Sciatic nerve (tissue), 2 donors: ENCODE measurements at regions not wholly inside any gene's neighbourhood (a gene's known extent, or its start where the extent isn't known, plus 50 kb on each side); places are given as distances from the start of the nearest gene placed in this dataset.
A peak's percentile ranks its signal among the peaks of the same experiment; 100 is the strongest.

Experiments used
- ATAC-seq: fragments of 200-7000 bp; cut with Tn5 transposase; one replicate; pipeline ENCODE4 v1.9.1; 2020; ENCODE audit warnings: mild to moderate bottlenecking, moderate library complexity
- DNase-seq: peaks from one replicate; pipeline ENCODE4 v3.0.0-alpha.2; 2020; ENCODE audit warnings: low spot score
- intact Hi-C: fragments of 100-400 bp; cut with DNase I; formaldehyde crosslinking; loops from one replicate; pipeline ENCODE4 v1.14.2; 2022
- donor health status: DM: no; HTN: no; CAD: no.
- donor health status: DM: no; HTN: no; CAD: no.

- DNase-seq (no peak), ATAC-seq (no peak)
- intact Hi-C loops: no loop called here
Observed at GRCh38 chr6:126779331-126779730, 339.1 kb upstream of the RSPO3 start.

- ATAC-seq: no peak
- intact Hi-C loops: no loop called here
Observed at GRCh38 chr6:126781582-126781981, 336.9 kb upstream of the RSPO3 start.

GRCh38 chr6:126784161-126784790 lies 334.2 kb upstream of the RSPO3 start:
- no peak for ATAC-seq
- intact Hi-C loops: no loop called here
- DNase-seq: no peak

More at GRCh38 chr6:126781582-126781981, 336.9 kb upstream of the RSPO3 start:
- no peak for DNase-seq

- ATAC-seq (no peak), DNase-seq (no peak)
- intact Hi-C loops: no loop called here
Observed at GRCh38 chr6:126786262-126786661, 332.2 kb upstream of the RSPO3 start.

- no peak for ATAC-seq
- intact Hi-C loops: no loop called here
- DNase-seq: no peak
Observed at GRCh38 chr6:126787635-126788034, 330.8 kb upstream of the RSPO3 start.

- ATAC-seq (peak; percentile 66), DNase-seq (no peak)
- intact Hi-C loops: no loop called here
Observed at GRCh38 chr6:126788861-126789365, 329.6 kb upstream of the RSPO3 start.

GRCh38 chr6:126792340-126793085 lies 326.0 kb upstream of the RSPO3 start:
- intact Hi-C loops: no loop called here
- DNase-seq (no peak), ATAC-seq (peak; percentile 81)

- DNase-seq: no peak
- ATAC-seq: no peak
- intact Hi-C loops: no loop called here
Observed at GRCh38 chr6:126795161-126795560, 323.3 kb upstream of the RSPO3 start.

- no peak for ATAC-seq
- no peak for DNase-seq
- intact Hi-C loops: no loop called here
Observed at GRCh38 chr6:126797981-126798380, 320.5 kb upstream of the RSPO3 start.

GRCh38 chr6:126803769-126804168 lies 314.7 kb upstream of the RSPO3 start:
- DNase-seq (no peak), ATAC-seq (no peak)
- intact Hi-C loops: no loop called here

- ATAC-seq (peak; percentile 74), DNase-seq (no peak)
- intact Hi-C loops: no loop called here
Observed at GRCh38 chr6:126804332-126805064, 314.0 kb upstream of the RSPO3 start.

GRCh38 chr6:126805861-126806260 lies 312.6 kb upstream of the RSPO3 start:
- intact Hi-C loops: no loop called here
- ATAC-seq: no peak

GRCh38 chr6:126807876-126808275 lies 310.6 kb upstream of the RSPO3 start:
- DNase-seq (no peak), ATAC-seq (no peak)
- intact Hi-C loops: no loop called here

More at GRCh38 chr6:126805861-126806260, 312.6 kb upstream of the RSPO3 start:
- no peak for DNase-seq

GRCh38 chr6:126811321-126811720 lies 307.1 kb upstream of the RSPO3 start:
- no peak for DNase-seq

GRCh38 chr6:126812010-126812409 lies 306.5 kb upstream of the RSPO3 start:
- intact Hi-C loops: no loop called here
- ATAC-seq: no peak
- no peak for DNase-seq

More at GRCh38 chr6:126811321-126811720, 307.1 kb upstream of the RSPO3 start:
- intact Hi-C loops: no loop called here
- ATAC-seq: peak; percentile 89

GRCh38 chr6:126812651-126813050 lies 305.8 kb upstream of the RSPO3 start:
- intact Hi-C loops: no loop called here
- peak; percentile 67 for ATAC-seq

GRCh38 chr6:126820634-126821033 lies 297.8 kb upstream of the RSPO3 start:
- intact Hi-C loops: loop anchor here (10.0 kb wide), 1 partner anchor 124 kb away; no protein-coding TSS in a partner anchor
- ATAC-seq (no peak), DNase-seq (no peak)

More at GRCh38 chr6:126812651-126813050, 305.8 kb upstream of the RSPO3 start:
- no peak for DNase-seq

- DNase-seq: no peak
- intact Hi-C loops: loop anchor here (10.0 kb wide), 1 partner anchor 123 kb away; no protein-coding TSS in a partner anchor
- no peak for ATAC-seq
Observed at GRCh38 chr6:126821706-126822105, 296.8 kb upstream of the RSPO3 start.

- ATAC-seq (no peak), DNase-seq (no peak)
- intact Hi-C loops: loop anchor here (10.0 kb wide), 1 partner anchor 121 kb away; no protein-coding TSS in a partner anchor
Observed at GRCh38 chr6:126824226-126824625, 294.2 kb upstream of the RSPO3 start.
